Glutamatergic neuron (in vitro differentiated cells): ENCODE measurements at regions not wholly inside any gene's neighbourhood (a gene's known extent, or its start where the extent isn't known, plus 50 kb on each side); places are given as distances from the start of the nearest gene placed in this dataset.

ENCODE experiments used
- DNase-seq: peaks from one replicate; pipeline ENCODE4 v3.0.0; 2022
- H3K27ac Mint-ChIP-seq: one replicate; pipeline ENCODE4 v1.8.0; 2020; ENCODE audit warnings: mild to moderate bottlenecking, mixed read lengths, inconsistent platforms; ENCODE audit not compliant: unreplicated experiment
- H3K27me3 Mint-ChIP-seq: one replicate; pipeline ENCODE4 v1.8.0; 2020; ENCODE audit warnings: mild to moderate bottlenecking, moderate library complexity, mixed read lengths, inconsistent platforms; ENCODE audit not compliant: unreplicated experiment
- H3K36me3 Mint-ChIP-seq: one replicate; pipeline ENCODE4 v1.8.0; 2020; ENCODE audit warnings: mild to moderate bottlenecking, mixed read lengths, inconsistent platforms; ENCODE audit not compliant: unreplicated experiment
- H3K4me1 Mint-ChIP-seq: one replicate; pipeline ENCODE4 v1.8.0; 2020; ENCODE audit warnings: mild to moderate bottlenecking, low read depth, mixed read lengths, inconsistent platforms; ENCODE audit not compliant: unreplicated experiment
- H3K4me3 Mint-ChIP-seq: one replicate; pipeline ENCODE4 v1.8.0; 2020; ENCODE audit warnings: mild to moderate bottlenecking, mixed read lengths, inconsistent platforms; ENCODE audit not compliant: unreplicated experiment
- H3K9me3 Mint-ChIP-seq: one replicate; pipeline ENCODE4 v1.8.0; 2020; ENCODE audit warnings: mild to moderate bottlenecking, moderate library complexity, mixed read lengths, inconsistent platforms; ENCODE audit not compliant: unreplicated experiment
- TF ChIP-seq, protein P1 (sequence below): fragments of 200-600 bp; sonication (generic); IDR thresholded peaks from one replicate; pipeline ENCODE4 v1.5.0; 2021; ENCODE audit not compliant: partially characterized antibody, unreplicated experiment

DNA sequence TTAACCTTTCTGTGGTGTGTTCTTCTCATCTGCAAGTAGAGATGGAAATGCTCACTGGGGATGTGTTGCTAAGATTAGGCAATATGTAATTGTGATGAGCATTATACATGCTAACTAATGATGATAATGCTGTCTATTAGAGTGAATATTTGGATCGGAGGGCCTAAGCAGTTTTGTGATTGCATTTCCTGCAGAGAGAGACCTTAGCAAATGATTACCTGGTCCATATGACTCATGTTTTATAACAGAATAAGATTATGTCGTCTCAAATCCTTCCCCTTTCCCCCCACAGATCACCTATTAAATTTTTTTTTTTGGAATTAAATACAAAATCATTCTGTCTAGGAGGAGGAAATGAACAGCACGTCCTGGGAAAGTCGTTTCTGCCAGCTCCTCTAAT, 82.7 kb downstream of the IZUMO3 start:
- Mint-ChIP-seq H3K4me3 (no peak overlapping the region), H3K36me3 (no peaks in the 10 kb centered on the region), H3K27ac (peak overlapping the region; percentile 89), H3K4me1 (peaks cover 59% of the 10 kb centered on the region), H3K9me3 (peaks cover 9% of the 10 kb centered on the region), H3K27me3 (peaks cover 5% of the 10 kb centered on the region)
- no peak for DNase-seq
- TF ChIP-seq, protein P1, sequence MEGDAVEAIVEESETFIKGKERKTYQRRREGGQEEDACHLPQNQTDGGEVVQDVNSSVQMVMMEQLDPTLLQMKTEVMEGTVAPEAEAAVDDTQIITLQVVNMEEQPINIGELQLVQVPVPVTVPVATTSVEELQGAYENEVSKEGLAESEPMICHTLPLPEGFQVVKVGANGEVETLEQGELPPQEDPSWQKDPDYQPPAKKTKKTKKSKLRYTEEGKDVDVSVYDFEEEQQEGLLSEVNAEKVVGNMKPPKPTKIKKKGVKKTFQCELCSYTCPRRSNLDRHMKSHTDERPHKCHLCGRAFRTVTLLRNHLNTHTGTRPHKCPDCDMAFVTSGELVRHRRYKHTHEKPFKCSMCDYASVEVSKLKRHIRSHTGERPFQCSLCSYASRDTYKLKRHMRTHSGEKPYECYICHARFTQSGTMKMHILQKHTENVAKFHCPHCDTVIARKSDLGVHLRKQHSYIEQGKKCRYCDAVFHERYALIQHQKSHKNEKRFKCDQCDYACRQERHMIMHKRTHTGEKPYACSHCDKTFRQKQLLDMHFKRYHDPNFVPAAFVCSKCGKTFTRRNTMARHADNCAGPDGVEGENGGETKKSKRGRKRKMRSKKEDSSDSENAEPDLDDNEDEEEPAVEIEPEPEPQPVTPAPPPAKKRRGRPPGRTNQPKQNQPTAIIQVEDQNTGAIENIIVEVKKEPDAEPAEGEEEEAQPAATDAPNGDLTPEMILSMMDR = no peak

DNA sequence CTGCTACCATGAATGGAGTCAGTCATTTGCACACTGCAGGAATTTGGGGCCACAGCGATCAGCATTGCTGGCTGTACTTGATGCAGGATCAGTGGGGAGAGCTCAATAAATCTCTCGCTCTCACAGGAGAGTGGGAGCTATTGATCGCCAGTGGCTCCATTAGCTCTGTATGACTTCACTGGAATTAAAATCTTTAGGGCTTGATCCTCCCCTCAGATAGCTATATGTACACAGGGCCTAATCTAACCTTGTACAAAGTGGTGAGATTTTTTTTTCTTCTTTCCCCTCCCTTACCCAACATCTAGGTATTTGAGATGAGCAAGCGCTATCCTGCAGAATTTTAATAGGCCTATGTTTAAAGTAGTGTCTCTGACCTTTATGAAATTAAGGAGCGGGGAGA, 84.9 kb downstream of the IZUMO3 start:
- peaks cover 40% of the 10 kb centered on the region for H3K4me1 Mint-ChIP-seq
- peaks cover 9% of the 10 kb centered on the region for H3K9me3 Mint-ChIP-seq
- TF ChIP-seq, protein P1 = no peak
- H3K4me3 Mint-ChIP-seq = no peak overlapping the region
- H3K27ac Mint-ChIP-seq = peak overlapping the region; percentile 62
- H3K27me3 Mint-ChIP-seq = peaks cover 5% of the 10 kb centered on the region
- H3K36me3 Mint-ChIP-seq = no peaks in the 10 kb centered on the region
- no peak for DNase-seq

DNA sequence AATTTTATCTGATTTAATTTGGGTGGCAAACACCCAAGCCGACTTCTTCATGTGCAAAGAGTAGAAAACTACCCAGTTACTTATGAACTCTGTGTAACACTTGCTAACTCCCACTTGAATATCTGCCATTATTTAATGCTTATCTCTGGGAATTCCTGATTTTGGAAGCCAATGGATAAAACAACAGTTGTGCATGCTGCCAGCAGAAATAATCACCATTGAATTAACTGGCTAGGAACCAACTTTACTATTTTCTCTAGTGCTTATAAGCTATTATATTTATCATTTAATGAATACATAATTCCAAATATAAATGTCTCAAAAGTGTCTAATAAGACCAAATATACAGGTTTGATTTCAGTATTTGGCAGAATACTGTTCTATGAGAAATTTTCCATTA, 85.7 kb downstream of the IZUMO3 start:
- Mint-ChIP-seq H3K4me3 (no peak overlapping the region), H3K4me1 (peaks cover 36% of the 10 kb centered on the region), H3K27me3 (peaks cover 5% of the 10 kb centered on the region), H3K36me3 (no peaks in the 10 kb centered on the region), H3K27ac (no peak overlapping the region), H3K9me3 (peaks cover 9% of the 10 kb centered on the region)
- no peak for DNase-seq
- TF ChIP-seq, protein P1 = no peak

DNA sequence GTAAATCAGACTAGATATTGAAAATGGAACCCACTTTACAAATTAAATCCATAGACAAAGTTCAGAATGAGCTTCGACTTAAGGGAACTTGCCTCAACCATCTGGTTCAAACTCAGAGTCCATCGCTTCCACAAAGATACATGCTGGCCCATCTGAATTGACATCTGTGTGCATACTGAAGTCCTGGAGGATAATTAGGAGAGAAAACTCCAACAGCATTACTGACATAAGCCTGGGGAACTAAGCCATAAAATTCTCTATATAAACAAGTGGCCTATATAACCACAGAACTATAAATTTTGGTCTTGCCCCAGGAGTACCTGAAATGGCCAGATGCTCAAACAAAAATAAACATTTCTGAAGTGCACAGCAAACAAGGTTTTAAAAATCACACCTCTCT, 94.4 kb downstream of the IZUMO3 start:
- Mint-ChIP-seq H3K4me1 (no peaks in the 10 kb centered on the region), H3K4me3 (no peak overlapping the region), H3K27me3 (no peaks in the 10 kb centered on the region), H3K27ac (peak overlapping the region; percentile 29), H3K36me3 (no peaks in the 10 kb centered on the region), H3K9me3 (no peaks in the 10 kb centered on the region)
- no peak for DNase-seq
- TF ChIP-seq, protein P1 = no peak

DNA sequence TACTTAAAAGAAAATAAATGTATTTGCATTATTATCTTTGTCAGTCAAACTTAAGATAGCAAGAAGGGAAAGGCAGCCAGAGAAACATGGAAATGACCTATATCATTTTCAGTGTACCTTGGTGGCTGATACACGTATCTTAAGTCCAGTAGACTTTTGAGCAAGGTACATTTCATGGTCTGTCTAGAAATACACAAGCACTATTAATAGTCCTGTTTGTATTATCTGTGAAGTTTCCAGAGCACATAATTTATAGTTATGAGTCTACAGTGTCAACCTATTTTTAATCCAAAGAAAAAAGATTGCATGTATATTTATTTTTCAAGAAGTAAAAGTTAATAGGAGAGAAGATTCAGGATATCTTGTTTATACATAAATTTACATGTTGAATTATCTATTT, 95.7 kb downstream of the IZUMO3 start:
- DNase-seq = no peak
- H3K36me3 Mint-ChIP-seq = no peaks in the 10 kb centered on the region
- no peak overlapping the region for H3K27ac Mint-ChIP-seq
- no peaks in the 10 kb centered on the region for H3K27me3 Mint-ChIP-seq
- H3K9me3 Mint-ChIP-seq = no peaks in the 10 kb centered on the region
- H3K4me3 Mint-ChIP-seq = no peak overlapping the region
- TF ChIP-seq, protein P1 = no peak
- H3K4me1 Mint-ChIP-seq = no peaks in the 10 kb centered on the region
